ENCODE measurements at regions not wholly inside any gene's neighbourhood (a gene's known extent, or its start where the extent isn't known, plus 50 kb on each side); places are given as distances from the start of the nearest gene placed in this dataset.

GRCh38 chr19:13627531-13627930, 121.3 kb upstream of the CACNA1A start:
- Mint-ChIP-seq H3K9me3 (peaks cover 7% of the 10 kb centered on the region; the same call in 1 of the 2 replicates), H3K27ac (no peak overlapping the region), H3K4me3 (no peak overlapping the region), H3K36me3 (no peaks in the 10 kb centered on the region; the same call in 1 of the 2 replicates), H3K27me3 (ENCODE audit: low read depth) (peaks cover 2% of the 10 kb centered on the region; the same call in 1 of the 2 replicates), H3K4me1 (peaks cover 43% of the 10 kb centered on the region)
- ChIA-PET POLR2A (no interaction called here), CTCF (interaction anchor here (0.6 to 2.0 kb wide), 4 partner anchors 11 to 523 kb away, joined by 4 to 7 read pairs (median 6); no protein-coding TSS in a partner anchor)
- TF ChIP-seq ZNF121 (CRISPR knock-in tag; IDR thresholded peaks at IDR 0.05) (no peak), ZNF232 (CRISPR knock-in tag; IDR thresholded peaks at IDR 0.05) (no peak), ZBTB43 (CRISPR knock-in tag; IDR thresholded peaks at IDR 0.05) (no peak), ELF4 (CRISPR knock-in tag; IDR thresholded peaks at IDR 0.05; ENCODE audit: low read depth) (no peak), FOXJ3 (CRISPR knock-in tag; IDR thresholded peaks at IDR 0.05; ENCODE audit: borderline replicate concordance) (no peak), TEAD1 (CRISPR knock-in tag; IDR thresholded peaks at IDR 0.05) (no peak), MAX (CRISPR knock-in tag; IDR thresholded peaks at IDR 0.05) (no peak), FOXP1 (CRISPR knock-in tag; IDR thresholded peaks at IDR 0.05; ENCODE audit: borderline replicate concordance) (no peak), RORB (CRISPR knock-in tag; IDR thresholded peaks at IDR 0.05) (no peak), OVOL2 (CRISPR knock-in tag; IDR thresholded peaks at IDR 0.05; ENCODE audit: borderline replicate concordance) (no peak), GABPB1 (CRISPR knock-in tag; IDR thresholded peaks at IDR 0.05) (no peak), GTF2I (CRISPR knock-in tag; conservative IDR thresholded peaks at IDR 0.05) (no peak), ZNF281 (CRISPR knock-in tag; IDR thresholded peaks at IDR 0.05) (no peak), KAT7 (CRISPR knock-in tag; IDR thresholded peaks at IDR 0.05; ENCODE audit: borderline replicate concordance) (no peak), HMGA2 (CRISPR knock-in tag; IDR thresholded peaks at IDR 0.05) (no peak)
- no peak for DNase-seq (ENCODE audit: low spot score)
- no peak for ATAC-seq

- POLR2A ChIA-PET: interaction anchor here (0.7 kb wide), 1 partner anchor 7 kb away, joined by 9 read pairs; no protein-coding TSS in a partner anchor
- Mint-ChIP-seq H3K4me1 (peaks cover 54% of the 10 kb centered on the region), H3K9me3 (no peaks in the 10 kb centered on the region), H3K27me3 (ENCODE audit: low read depth) (peaks cover 5% of the 10 kb centered on the region; the same call in 1 of the 2 replicates), H3K27ac (peak overlapping the region; percentile 45), H3K36me3 (no peaks in the 10 kb centered on the region), H3K4me3 (peak overlapping the region; percentile 57)
- no peak for TF ChIP-seq NR1H2 (CRISPR knock-in tag; IDR thresholded peaks at IDR 0.05)
- peak; percentile 89 for TF ChIP-seq ZNF263 (CRISPR knock-in tag; IDR thresholded peaks at IDR 0.05; ENCODE audit: low read depth)
- CTCF ChIA-PET: interaction anchor here (0.7 to 2.4 kb wide), 5 partner anchors 14 to 289 kb away, joined by 3 to 10 read pairs (median 4); no protein-coding TSS in a partner anchor
- ATAC-seq: 0 out of 2 replicates have a peak, but pooled peaks have one; percentile 12
- DNase-seq (ENCODE audit: low spot score): peak; percentile 14
Observed at GRCh38 chr19:13623716-13624710, 117.7 kb upstream of the CACNA1A start.

Measured in WTC11 (cell line).